HL-60 (cell line): ENCODE measurements at regions not wholly inside any gene's neighbourhood (a gene's known extent, or its start where the extent isn't known, plus 50 kb on each side); places are given as distances from the start of the nearest gene placed in this dataset.

ENCODE experiments used
- DNase-seq, 2 experiments: peaks; one replicate each; pipeline ENCODE4 v3.0.0-alpha.2; 2010 to 2020; ENCODE audit warnings: low read depth in 1 of 2, low spot score in 1 of 2
- H3K27ac ChIP-seq: fragments of 250-450 bp; sonication (Bioruptor Pico); replicated peaks from 2 replicates; pipeline ENCODE4 v1.5.1; 2020; ENCODE audit warnings: mild to moderate bottlenecking, moderate library complexity
- H3K27me3 ChIP-seq: fragments of 250-450 bp; sonication (Bioruptor Pico); 2 replicates; pipeline ENCODE4 v1.5.1; 2021; ENCODE audit warnings: mild to moderate bottlenecking, moderate library complexity; ENCODE audit not compliant: insufficient read depth, poor library complexity, severe bottlenecking
- H3K4me3 ChIP-seq: replicated peaks from 2 replicates; pipeline ENCODE4 v1.5.1; 2011; ENCODE audit warnings: mild to moderate bottlenecking, control low read depth, low read length; ENCODE audit not compliant: insufficient read depth
- CTCF ChIP-seq: IDR thresholded peaks from one replicate; pipeline ENCODE4 v1.5.1; 2011; ENCODE audit warnings: low read length, control low read depth, inconsistent platforms; ENCODE audit not compliant: insufficient read depth
- GABPA ChIP-seq: IDR thresholded peaks from 2 replicates; pipeline ENCODE4 v1.6.1; 2012; ENCODE audit warnings: low read depth
- POLR2AphosphoS5 ChIP-seq: IDR thresholded peaks from 2 replicates; pipeline ENCODE4 v1.6.1; 2012; ENCODE audit warnings: low read depth
- REST ChIP-seq: IDR thresholded peaks from 2 replicates; pipeline ENCODE4 v1.6.1; 2012; ENCODE audit warnings: low read depth; ENCODE audit not compliant: insufficient replicate concordance
- SPI1 ChIP-seq: IDR thresholded peaks from 2 replicates; pipeline ENCODE4 v1.6.1; 2012; ENCODE audit warnings: low read depth, mild to moderate bottlenecking, borderline replicate concordance

- no peak for DNase-seq
- H3K27ac ChIP-seq: no peak overlapping the region
- TF ChIP-seq GABPA: no peak
- no peak for TF ChIP-seq REST
- no peak for TF ChIP-seq SPI1
- TF ChIP-seq CTCF: no peak
- TF ChIP-seq POLR2AphosphoS5: no peak
- no peak overlapping the region for H3K4me3 ChIP-seq
- H3K27me3 ChIP-seq: no peaks in the 10 kb centered on the region
Observed at GRCh38 chr22:34330432-34330831, 410.2 kb upstream of the LARGE1 start.

GRCh38 chr22:34333285-34333684, 413.0 kb upstream of the LARGE1 start:
- H3K4me3 ChIP-seq: no peak overlapping the region
- TF ChIP-seq REST: no peak
- no peak for TF ChIP-seq CTCF
- TF ChIP-seq GABPA: no peak
- no peak for TF ChIP-seq SPI1
- no peak for TF ChIP-seq POLR2AphosphoS5
- no peak overlapping the region for H3K27ac ChIP-seq
- DNase-seq: no peak
- no peaks in the 10 kb centered on the region for H3K27me3 ChIP-seq

GRCh38 chr22:34334893-34335292, 414.6 kb upstream of the LARGE1 start:
- TF ChIP-seq GABPA (no peak), SPI1 (no peak), POLR2AphosphoS5 (no peak), CTCF (no peak), REST (no peak)
- Histone ChIP-seq H3K27me3 (no peaks in the 10 kb centered on the region), H3K4me3 (no peak overlapping the region), H3K27ac (no peak overlapping the region)
- no peak for DNase-seq
